Duodenal mucosa (tissue), 2 donors: ENCODE measurements at regions not wholly inside any gene's neighbourhood (a gene's known extent, or its start where the extent isn't known, plus 50 kb on each side); places are given as distances from the start of the nearest gene placed in this dataset.
"Not testable (repeated sequence)": the region's sequence is repeated elsewhere in the genome, so short reads cannot be mapped to it uniquely, and the experiment has no call there.

ENCODE experiments used
- H3K27ac ChIP-seq: one replicate; pipeline ENCODE4 v1.7.0; 2013; ENCODE audit warnings: low read depth, low read length
- H3K27me3 ChIP-seq, 2 donors: one replicate each; pipeline ENCODE4 v1.7.0; 2013; ENCODE audit warnings: low read length in 2 of 2, control low read depth in 1 of 2; ENCODE audit not compliant: insufficient read depth in 2 of 2, control insufficient read depth in 1 of 2
- H3K36me3 ChIP-seq, 2 donors: one replicate each; pipeline ENCODE4 v1.7.0; 2013; ENCODE audit warnings: low read length in 2 of 2, control low read depth in 1 of 2; ENCODE audit not compliant: insufficient read depth in 2 of 2, control insufficient read depth in 1 of 2
- H3K4me1 ChIP-seq, 2 donors: one replicate each; pipeline ENCODE4 v1.7.0; 2013; ENCODE audit warnings: low read length in 2 of 2, control low read depth in 1 of 2; ENCODE audit not compliant: insufficient read depth in 2 of 2, control insufficient read depth in 1 of 2
- H3K4me3 ChIP-seq, 2 donors: one replicate each; pipeline ENCODE4 v1.7.0; 2013; ENCODE audit warnings: low read length in 2 of 2, low read depth in 1 of 2
- H3K9ac ChIP-seq, 2 donors: one replicate each; pipeline ENCODE4 v1.7.0; 2013; ENCODE audit warnings: low read length in 2 of 2, low read depth in 1 of 2
- H3K9me3 ChIP-seq, 2 donors: one replicate each; pipeline ENCODE4 v1.7.0; 2013; ENCODE audit warnings: low read length in 2 of 2, control low read depth in 1 of 2; ENCODE audit not compliant: control insufficient read depth in 1 of 2

DNA sequence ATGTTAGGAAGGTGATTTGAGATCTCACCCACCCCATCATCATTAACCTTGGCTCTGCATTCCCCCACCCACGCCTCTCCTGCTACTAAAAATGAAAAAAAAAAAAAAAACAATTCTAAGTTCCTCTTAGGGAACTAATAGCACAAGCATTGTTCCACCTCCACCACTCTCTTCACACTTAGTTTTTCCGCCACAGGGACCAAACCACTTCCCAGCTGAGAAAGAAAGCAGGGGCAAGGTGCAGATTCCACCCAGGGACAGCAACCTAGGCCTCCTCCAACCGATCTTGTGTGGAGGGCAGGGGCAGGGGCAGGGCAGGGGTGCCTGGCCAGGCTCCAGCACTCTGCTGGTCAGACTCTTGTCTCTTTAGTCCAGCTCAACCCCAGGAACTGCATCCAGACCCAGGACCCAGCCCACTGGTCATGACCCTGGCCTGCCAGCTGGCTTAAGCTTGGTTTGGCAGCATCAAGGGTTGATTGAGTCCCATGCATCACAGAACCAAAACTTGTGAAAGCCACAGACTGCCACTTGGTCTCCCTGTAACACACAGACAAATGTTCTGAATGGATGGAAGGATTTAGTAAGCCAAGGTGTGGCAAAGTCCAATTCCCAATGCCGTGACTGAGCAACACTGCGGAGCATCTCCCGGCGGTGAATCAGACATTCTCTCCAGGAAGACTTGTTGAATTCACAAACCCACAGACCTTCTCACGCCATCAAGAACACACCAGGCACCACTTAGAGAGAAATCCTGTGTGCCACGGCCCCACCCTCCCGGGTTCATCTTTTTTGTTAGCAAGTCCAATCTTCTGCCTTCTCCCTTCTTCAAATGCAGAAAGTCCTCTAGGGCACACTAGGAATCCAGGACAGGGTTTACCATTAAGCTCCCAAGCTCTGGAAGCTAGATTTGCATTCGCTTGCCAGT, 900.5 kb downstream of the TUBA3C start:
- H3K27ac ChIP-seq, H3K36me3 ChIP-seq, H3K27me3 ChIP-seq, H3K9ac ChIP-seq, H3K9me3 ChIP-seq, H3K4me3 ChIP-seq, H3K4me1 ChIP-seq: not testable (repeated sequence)

- not testable (repeated sequence) for H3K4me1 ChIP-seq, H3K4me3 ChIP-seq
Measured at GRCh38 chr13:18279971-18280370, 901.7 kb downstream of the TUBA3C start.

GRCh38 chr13:18277372-18277771, 904.3 kb downstream of the TUBA3C start:
- H3K27me3 ChIP-seq: not testable (repeated sequence)

More at GRCh38 chr13:18279971-18280370, 901.7 kb downstream of the TUBA3C start:
- H3K27ac ChIP-seq, H3K36me3 ChIP-seq, H3K27me3 ChIP-seq, H3K9ac ChIP-seq, H3K9me3 ChIP-seq: not testable (repeated sequence)

DNA sequence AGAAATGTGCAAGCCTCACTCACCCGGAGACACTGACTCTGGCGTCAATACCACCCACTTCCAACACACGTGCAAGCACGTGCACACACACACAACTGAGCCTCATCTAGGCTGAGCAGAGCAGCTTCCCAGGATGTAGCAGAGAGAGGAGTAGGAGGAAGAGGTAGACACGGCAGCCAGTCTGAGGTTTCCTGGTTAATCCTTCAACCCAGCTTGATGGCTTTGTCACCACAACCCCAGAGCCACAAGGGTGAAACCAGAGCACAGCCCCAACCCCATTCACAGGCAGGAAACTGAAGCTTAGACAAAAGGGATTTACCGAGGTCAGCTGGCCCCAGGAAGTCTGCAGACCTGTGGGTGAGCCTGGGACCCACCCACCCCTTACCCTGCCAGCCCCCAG, 905.3 kb downstream of the TUBA3C start:
- H3K27ac ChIP-seq, H3K9ac ChIP-seq, H3K9me3 ChIP-seq, H3K4me3 ChIP-seq, H3K4me1 ChIP-seq, H3K27me3 ChIP-seq, H3K36me3 ChIP-seq: not testable (repeated sequence)

More at GRCh38 chr13:18277372-18277771, 904.3 kb downstream of the TUBA3C start:
- not testable (repeated sequence) for H3K4me3 ChIP-seq, H3K9ac ChIP-seq, H3K36me3 ChIP-seq, H3K27ac ChIP-seq, H3K4me1 ChIP-seq, H3K9me3 ChIP-seq

DNA sequence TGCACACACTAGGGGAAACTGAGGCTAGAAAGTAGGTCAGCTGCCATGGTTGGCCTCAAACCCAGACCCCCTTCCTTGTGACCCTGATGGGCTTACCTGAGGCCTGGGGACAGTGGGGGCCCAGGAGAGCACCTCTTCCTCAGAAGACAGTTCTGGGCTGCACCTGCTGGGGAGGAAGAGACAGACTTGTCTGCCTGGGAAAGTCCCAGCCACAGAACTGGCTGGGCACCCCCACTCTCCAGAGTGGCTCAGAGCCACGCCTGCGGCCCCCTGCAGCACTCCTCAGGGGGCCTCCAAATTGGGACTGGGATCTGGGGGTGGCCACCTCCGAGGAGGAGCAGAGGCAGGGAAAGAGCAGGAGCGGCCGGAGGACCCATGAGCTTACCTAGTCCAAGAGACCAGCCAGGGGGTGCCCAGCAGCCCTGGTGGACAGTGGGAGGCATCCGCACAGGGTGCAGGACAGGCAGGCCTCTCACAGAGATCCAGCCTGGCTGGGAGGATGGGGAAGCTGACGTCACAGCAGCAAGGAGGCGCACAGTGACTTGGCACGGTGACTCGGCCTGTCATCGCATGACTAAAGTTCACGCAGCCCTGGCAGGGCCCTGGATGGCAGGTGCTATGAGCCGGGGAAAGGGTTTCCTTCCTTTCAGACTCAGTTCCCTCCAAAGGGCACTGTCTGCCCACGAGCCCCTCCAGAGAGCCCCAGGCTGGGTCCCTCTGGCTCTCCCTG, 907.7 kb downstream of the TUBA3C start:
- H3K9ac ChIP-seq, H3K4me1 ChIP-seq, H3K27me3 ChIP-seq: not testable (repeated sequence)

GRCh38 chr13:18258801-18259419, 922.7 kb downstream of the TUBA3C start:
- H3K9me3 ChIP-seq, H3K4me1 ChIP-seq, H3K4me3 ChIP-seq, H3K27ac ChIP-seq, H3K9ac ChIP-seq, H3K27me3 ChIP-seq, H3K36me3 ChIP-seq: not testable (repeated sequence)

More for the DNA sequence above, 907.7 kb downstream of the TUBA3C start:
- not testable (repeated sequence) for H3K36me3 ChIP-seq, H3K4me3 ChIP-seq, H3K9me3 ChIP-seq, H3K27ac ChIP-seq

- H3K4me1 ChIP-seq, H3K4me3 ChIP-seq, H3K9ac ChIP-seq, H3K27ac ChIP-seq, H3K9me3 ChIP-seq, H3K36me3 ChIP-seq, H3K27me3 ChIP-seq: not testable (repeated sequence)
Measured at GRCh38 chr13:18257686-18258085, 923.9 kb downstream of the TUBA3C start.

GRCh38 chr13:18252848-18253247, 928.8 kb downstream of the TUBA3C start:
- not testable (repeated sequence) for H3K4me1 ChIP-seq, H3K27me3 ChIP-seq, H3K36me3 ChIP-seq, H3K4me3 ChIP-seq, H3K9ac ChIP-seq, H3K27ac ChIP-seq, H3K9me3 ChIP-seq

GRCh38 chr13:18248533-18249240, 932.9 kb downstream of the TUBA3C start:
- H3K4me1 ChIP-seq, H3K36me3 ChIP-seq, H3K27me3 ChIP-seq, H3K27ac ChIP-seq, H3K4me3 ChIP-seq, H3K9me3 ChIP-seq, H3K9ac ChIP-seq: not testable (repeated sequence)

- H3K27me3 ChIP-seq, H3K4me3 ChIP-seq, H3K36me3 ChIP-seq, H3K4me1 ChIP-seq, H3K9ac ChIP-seq, H3K27ac ChIP-seq: not testable (repeated sequence)
- H3K9me3 ChIP-seq: peaks cover 12 to 21% of the 10 kb centered on the region in 2 donors
Measured at GRCh38 chr13:18240086-18240485, 941.5 kb downstream of the TUBA3C start.
